Adrenal gland (tissue), 5 donors: ENCODE measurements at regions not wholly inside any gene's neighbourhood (a gene's known extent, or its start where the extent isn't known, plus 50 kb on each side); places are given as distances from the start of the nearest gene placed in this dataset.

Source experiments
- POLR2A ChIP-seq, 2 donors: fragments of 450-650 bp; IDR thresholded peaks; one replicate each; pipeline ENCODE4 v1.6.1; 2017; ENCODE audit warnings: antibody characterized with exemption in 2 of 2, mild to moderate bottlenecking in 2 of 2, moderate library complexity in 1 of 2
- TF ChIP-seq, protein P1 (sequence below), 6 experiments: fragments of 450-650 bp in 4 of 6; fragments of 200-600 bp in 2 of 6; sonication (generic) in 1 of 6; IDR thresholded peaks; 1 replicate in 5 of 6; 2 replicates in 1 of 6; pipeline versions ENCODE4 v1.5.1 to v1.8.0; 2016 to 2021; ENCODE audit warnings: antibody characterized with exemption in 6 of 6, mild to moderate bottlenecking in 2 of 6, moderate library complexity in 1 of 6
- donor health status: DM: no; HTN: no; CAD: no.

DNA sequence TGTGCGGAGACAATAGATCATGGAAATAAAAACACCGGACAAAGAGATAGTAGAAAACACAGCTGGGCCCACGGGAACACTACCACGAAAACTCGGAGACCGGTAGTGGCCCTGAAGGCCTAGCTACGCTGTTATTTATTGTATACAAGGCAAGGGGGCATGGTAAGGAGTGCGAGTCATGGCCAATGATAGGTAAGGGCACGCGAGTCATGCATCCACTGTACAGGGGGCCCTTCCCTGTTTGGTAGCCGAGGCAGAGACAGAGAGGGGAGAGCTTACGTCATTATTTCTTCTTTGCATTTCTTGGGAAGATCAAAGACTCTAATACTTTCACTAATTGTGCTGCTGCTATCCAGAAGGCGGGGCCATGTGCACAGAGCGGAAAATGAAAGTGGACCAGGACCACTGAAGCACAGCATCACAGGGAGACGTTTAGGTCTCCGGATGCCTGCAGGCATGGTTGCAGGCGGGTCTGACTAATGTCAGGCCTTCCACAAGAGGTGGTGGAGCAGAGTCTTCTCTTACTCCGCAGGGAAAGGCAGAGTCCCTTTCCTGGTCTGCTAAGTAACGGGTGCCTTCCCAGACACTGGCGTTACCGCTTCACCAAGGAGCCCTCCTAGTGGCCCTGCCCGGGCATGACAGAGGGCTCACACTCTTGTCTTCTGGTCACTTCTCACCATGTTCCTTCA is 74.4 kb upstream of the ARL4D start:
- TF ChIP-seq, protein P1, sequence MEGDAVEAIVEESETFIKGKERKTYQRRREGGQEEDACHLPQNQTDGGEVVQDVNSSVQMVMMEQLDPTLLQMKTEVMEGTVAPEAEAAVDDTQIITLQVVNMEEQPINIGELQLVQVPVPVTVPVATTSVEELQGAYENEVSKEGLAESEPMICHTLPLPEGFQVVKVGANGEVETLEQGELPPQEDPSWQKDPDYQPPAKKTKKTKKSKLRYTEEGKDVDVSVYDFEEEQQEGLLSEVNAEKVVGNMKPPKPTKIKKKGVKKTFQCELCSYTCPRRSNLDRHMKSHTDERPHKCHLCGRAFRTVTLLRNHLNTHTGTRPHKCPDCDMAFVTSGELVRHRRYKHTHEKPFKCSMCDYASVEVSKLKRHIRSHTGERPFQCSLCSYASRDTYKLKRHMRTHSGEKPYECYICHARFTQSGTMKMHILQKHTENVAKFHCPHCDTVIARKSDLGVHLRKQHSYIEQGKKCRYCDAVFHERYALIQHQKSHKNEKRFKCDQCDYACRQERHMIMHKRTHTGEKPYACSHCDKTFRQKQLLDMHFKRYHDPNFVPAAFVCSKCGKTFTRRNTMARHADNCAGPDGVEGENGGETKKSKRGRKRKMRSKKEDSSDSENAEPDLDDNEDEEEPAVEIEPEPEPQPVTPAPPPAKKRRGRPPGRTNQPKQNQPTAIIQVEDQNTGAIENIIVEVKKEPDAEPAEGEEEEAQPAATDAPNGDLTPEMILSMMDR (IDR thresholded peaks at IDR 0.05), result peak in 2 of 6 experiments; percentile 5 to 9
- TF ChIP-seq POLR2A (IDR thresholded peaks at IDR 0.05), result no peak
